Endothelial cell of umbilical vein (primary cell): ENCODE measurements at regions not wholly inside any gene's neighbourhood (a gene's known extent, or its start where the extent isn't known, plus 50 kb on each side); places are given as distances from the start of the nearest gene placed in this dataset.

ENCODE experiments used
- BruUV-seq: library from RNA; stranded (reverse); fragments of 400-500 nt; replicated peaks from 2 replicates; lab custom pipeline; 2021; lab: Mats Ljungman, UMichigan
- CTCF ChIA-PET: fragments of 300-600, 350-600 bp; sonication (Branson Sonifier 250); formaldehyde crosslinking; loops from one replicate; lab custom pipeline; 2021; ENCODE audit warnings: antibody characterized with exemption, inconsistent platforms; lab: Charles Lee
- POLR2A ChIA-PET: fragments of 300-600, 350-600 bp; sonication (Branson Sonifier 250); formaldehyde crosslinking; loops from one replicate; lab custom pipeline; 2021; ENCODE audit warnings: antibody characterized with exemption, inconsistent platforms; lab: Charles Lee
- DNase-seq: peaks from one replicate; pipeline ENCODE4 v3.0.0-alpha.2; 2011; ENCODE audit warnings: low read depth, low spot score
- FAIRE-seq: peaks from 2 replicates; lab custom pipeline; 2011; peaks lifted over from hg19 to GRCh38; lab: Jason Lieb, UNC
- H2AFZ ChIP-seq: 2 replicates; pipeline ENCODE4 v1.6.0; 2012; ENCODE audit warnings: low read depth, low read length, control low read depth, inconsistent platforms
- H3K27ac ChIP-seq: 2 replicates; pipeline ENCODE4 v1.5.1; 2011; ENCODE audit warnings: low read depth, mild to moderate bottlenecking, control low read depth, low read length, moderate library complexity; ENCODE audit not compliant: insufficient read depth
- H3K27me3 ChIP-seq, 2 experiments: 2 replicates each; pipeline versions ENCODE4 v1.6.0 to v1.6.1; 2011; ENCODE audit warnings: low read length in 2 of 2, mixed read lengths in 1 of 2; ENCODE audit not compliant: control insufficient read depth in 2 of 2, insufficient read depth in 2 of 2
- H3K36me3 ChIP-seq, 2 experiments: 2 replicates in 1 of 2; 3 replicates in 1 of 2; pipeline ENCODE4 v1.5.1; 2011; ENCODE audit warnings: low read length in 2 of 2, mild to moderate bottlenecking in 1 of 2, moderate library complexity in 1 of 2; ENCODE audit not compliant: control insufficient read depth in 2 of 2, insufficient read depth in 2 of 2; ENCODE audit errors: extremely low read depth in 1 of 2
- H3K4me1 ChIP-seq: 3 replicates; pipeline ENCODE4 v1.5.1; 2011; ENCODE audit warnings: mild to moderate bottlenecking, low read length; ENCODE audit not compliant: control insufficient read depth, insufficient read depth; ENCODE audit errors: extremely low read depth
- H3K4me2 ChIP-seq: 2 replicates; pipeline ENCODE4 v1.6.1; 2011; ENCODE audit warnings: low read length, control low read depth, mixed read lengths; ENCODE audit not compliant: insufficient read depth
- H3K4me3 ChIP-seq, 3 experiments: fragments of 200-600 bp in 1 of 3; sonication (generic), shearing (Covaris generic) in 1 of 3; replicated peaks in 1 of 3; 2 replicates each; pipeline ENCODE4 v1.5.1; 2011 to 2016; ENCODE audit warnings: control low read depth in 3 of 3, low read length in 3 of 3, mild to moderate bottlenecking in 2 of 3, inconsistent platforms in 1 of 3, low read depth in 1 of 3, moderate library complexity in 1 of 3; ENCODE audit not compliant: insufficient read depth in 1 of 3
- H3K79me2 ChIP-seq: 2 replicates; pipeline ENCODE4 v1.6.0; 2012; ENCODE audit warnings: low read length, inconsistent platforms; ENCODE audit not compliant: control insufficient read depth, insufficient read depth
- H3K9ac ChIP-seq: replicated peaks from 2 replicates; pipeline ENCODE3; 2011; ENCODE audit warnings: low read length, control low read depth; ENCODE audit not compliant: insufficient read depth; ENCODE audit errors: extremely low read depth
- H3K9me1 ChIP-seq: replicated peaks from 3 replicates; pipeline ENCODE4 v1.6.0; 2011; ENCODE audit warnings: mild to moderate bottlenecking, low read length; ENCODE audit not compliant: control insufficient read depth, insufficient read depth; ENCODE audit errors: extremely low read depth
- H3K9me3 ChIP-seq: replicated peaks from 2 replicates; pipeline ENCODE4 v1.5.1; 2012; ENCODE audit warnings: low read length, inconsistent platforms; ENCODE audit not compliant: control insufficient read depth, insufficient read depth
- H4K20me1 ChIP-seq: replicated peaks from 2 replicates; pipeline ENCODE3; 2011; ENCODE audit warnings: mild to moderate bottlenecking, low read length; ENCODE audit not compliant: control insufficient read depth, insufficient read depth; ENCODE audit errors: extremely low read depth
- EZH2 ChIP-seq: IDR thresholded peaks from 2 replicates; pipeline ENCODE4 v1.6.1; 2012; ENCODE audit warnings: borderline replicate concordance, low read depth, mild to moderate bottlenecking, moderate library complexity, low read length, inconsistent platforms; ENCODE audit not compliant: severe bottlenecking
- FOS ChIP-seq: IDR thresholded peaks from 2 replicates; pipeline ENCODE4 v1.6.1; 2011; ENCODE audit warnings: mild to moderate bottlenecking, low read length, moderate library complexity, borderline replicate concordance; ENCODE audit not compliant: insufficient read depth
- GATA2 ChIP-seq: IDR thresholded peaks from 2 replicates; pipeline ENCODE4 v1.7.0; 2011; ENCODE audit warnings: low read depth, mild to moderate bottlenecking, moderate library complexity, mixed read lengths, low read length; ENCODE audit not compliant: insufficient read length, insufficient read depth
- JUN ChIP-seq: IDR thresholded peaks from 2 replicates; pipeline ENCODE4 v1.6.1; 2011; ENCODE audit warnings: borderline replicate concordance, low read depth; ENCODE audit not compliant: insufficient read length, insufficient read depth
- MYC ChIP-seq: IDR thresholded peaks from one replicate; pipeline ENCODE4 v1.6.1; 2011; ENCODE audit warnings: mild to moderate bottlenecking, low read depth, low read length
- POLR2A ChIP-seq: IDR thresholded peaks from 2 replicates; pipeline ENCODE4 v1.6.1; 2012; ENCODE audit warnings: low read depth, mild to moderate bottlenecking, control low read depth, low read length
- POLR2AphosphoS5 ChIP-seq: IDR thresholded peaks from 2 replicates; pipeline ENCODE4 v1.6.1; 2012; ENCODE audit warnings: low read depth, mild to moderate bottlenecking, control low read depth, low read length, moderate library complexity; ENCODE audit not compliant: insufficient read depth
- dilution Hi-C: fragments of 300-500 bp; cut with MboI; formaldehyde crosslinking; loops from one replicate; pipeline ENCODE4 v1.15.0; 2019; ENCODE audit warnings: low sequenced_read_pairs; ENCODE audit not compliant: extremely low pct_ligation_motif_present
- intact Hi-C: fragments of 100-400 bp; cut with micrococcal nuclease; formaldehyde crosslinking; loops from one replicate; pipeline ENCODE4 v1.10.0; 2022
- TF ChIP-seq, protein P1 (sequence below), 2 donors: IDR thresholded peaks; 1 replicate in 1 of 2; 2 replicates in 1 of 2; pipeline ENCODE4 v1.5.1; 2011; ENCODE audit warnings: low read length in 2 of 2, mild to moderate bottlenecking in 2 of 2, moderate library complexity in 2 of 2, control low read depth in 1 of 2, inconsistent platforms in 1 of 2, low read depth in 1 of 2; ENCODE audit not compliant: insufficient read depth in 1 of 2; ENCODE audit errors: extremely low read depth in 1 of 2
- TF ChIP-seq, protein P2 (sequence below): IDR thresholded peaks from 2 replicates; pipeline ENCODE4 v1.6.1; 2011; ENCODE audit not compliant: insufficient read depth, insufficient read length

DNA sequence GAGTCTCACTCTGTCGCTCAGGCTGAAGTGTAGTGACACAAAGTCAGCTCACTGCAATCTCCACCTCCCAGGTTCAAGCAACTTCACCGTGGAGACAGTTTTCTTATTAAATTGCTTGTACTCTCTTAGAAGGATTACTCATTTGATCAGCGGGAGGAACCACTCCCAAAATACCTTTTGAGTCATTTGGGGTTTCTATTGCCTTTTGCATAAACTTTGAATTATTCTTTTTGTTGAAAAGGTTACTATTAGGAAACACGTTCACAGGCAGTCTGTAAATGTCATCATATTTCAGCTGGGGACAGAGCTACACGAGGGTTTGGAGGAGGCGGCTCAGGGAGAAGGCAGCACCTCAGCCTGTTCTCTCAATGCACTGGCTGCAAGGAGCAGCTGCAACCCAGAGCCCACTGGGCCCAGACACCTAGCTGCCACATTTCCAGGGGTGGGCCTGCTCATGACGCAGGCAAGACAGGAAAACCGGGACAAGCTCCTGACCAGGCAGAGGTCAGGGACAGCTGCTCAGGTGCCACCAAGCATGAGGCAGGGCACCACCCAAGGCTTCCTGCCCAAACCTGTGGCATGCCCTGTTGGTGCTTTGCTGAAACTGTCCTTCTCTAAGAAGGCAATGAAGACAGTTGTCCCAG lies 205.9 kb downstream of the BMP7 start:
- Histone ChIP-seq H4K20me1 (no peaks in the 10 kb centered on the region), H3K27ac (no peak overlapping the region), H3K9me1 (no peaks in the 10 kb centered on the region), H2AFZ (no peak overlapping the region), H3K79me2 (no peaks in the 10 kb centered on the region), H3K4me2 (no peak overlapping the region), H3K27me3 (no peaks in the 10 kb centered on the region), H3K4me1 (no peaks in the 10 kb centered on the region), H3K4me3 (no peak overlapping the region), H3K9ac (no peak overlapping the region), H3K36me3 (no peaks in the 10 kb centered on the region), H3K9me3 (no peaks in the 10 kb centered on the region)
- FAIRE-seq (no peak), DNase-seq (no peak)
- CTCF ChIA-PET: interaction anchor here (1.0 kb wide), 1 partner anchor 510 kb away, joined by 6 read pairs; no protein-coding TSS in a partner anchor
- intact Hi-C loops: no loop called here
- dilution Hi-C loops: no loop called here
- POLR2A ChIA-PET: no interaction called here
- no TSS peak for BruUV-seq
- TF ChIP-seq, protein P1, sequence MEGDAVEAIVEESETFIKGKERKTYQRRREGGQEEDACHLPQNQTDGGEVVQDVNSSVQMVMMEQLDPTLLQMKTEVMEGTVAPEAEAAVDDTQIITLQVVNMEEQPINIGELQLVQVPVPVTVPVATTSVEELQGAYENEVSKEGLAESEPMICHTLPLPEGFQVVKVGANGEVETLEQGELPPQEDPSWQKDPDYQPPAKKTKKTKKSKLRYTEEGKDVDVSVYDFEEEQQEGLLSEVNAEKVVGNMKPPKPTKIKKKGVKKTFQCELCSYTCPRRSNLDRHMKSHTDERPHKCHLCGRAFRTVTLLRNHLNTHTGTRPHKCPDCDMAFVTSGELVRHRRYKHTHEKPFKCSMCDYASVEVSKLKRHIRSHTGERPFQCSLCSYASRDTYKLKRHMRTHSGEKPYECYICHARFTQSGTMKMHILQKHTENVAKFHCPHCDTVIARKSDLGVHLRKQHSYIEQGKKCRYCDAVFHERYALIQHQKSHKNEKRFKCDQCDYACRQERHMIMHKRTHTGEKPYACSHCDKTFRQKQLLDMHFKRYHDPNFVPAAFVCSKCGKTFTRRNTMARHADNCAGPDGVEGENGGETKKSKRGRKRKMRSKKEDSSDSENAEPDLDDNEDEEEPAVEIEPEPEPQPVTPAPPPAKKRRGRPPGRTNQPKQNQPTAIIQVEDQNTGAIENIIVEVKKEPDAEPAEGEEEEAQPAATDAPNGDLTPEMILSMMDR (IDR thresholded peaks at IDR 0.05; ENCODE audit: extremely low read depth in 1 of 2, insufficient read depth in 1 of 2, low read depth in 1 of 2, low read length in 2 of 2): no peak
- TF ChIP-seq EZH2 (no peak), POLR2AphosphoS5 (no peak), POLR2A (no peak), GATA2 (no peak), MYC (no peak), JUN (no peak), FOS (no peak)
- TF ChIP-seq, protein P2, sequence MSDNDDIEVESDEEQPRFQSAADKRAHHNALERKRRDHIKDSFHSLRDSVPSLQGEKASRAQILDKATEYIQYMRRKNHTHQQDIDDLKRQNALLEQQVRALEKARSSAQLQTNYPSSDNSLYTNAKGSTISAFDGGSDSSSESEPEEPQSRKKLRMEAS: no peak
